ENCODE measurements at regions not wholly inside any gene's neighbourhood (a gene's known extent, or its start where the extent isn't known, plus 50 kb on each side); places are given as distances from the start of the nearest gene placed in this dataset.

DNA sequence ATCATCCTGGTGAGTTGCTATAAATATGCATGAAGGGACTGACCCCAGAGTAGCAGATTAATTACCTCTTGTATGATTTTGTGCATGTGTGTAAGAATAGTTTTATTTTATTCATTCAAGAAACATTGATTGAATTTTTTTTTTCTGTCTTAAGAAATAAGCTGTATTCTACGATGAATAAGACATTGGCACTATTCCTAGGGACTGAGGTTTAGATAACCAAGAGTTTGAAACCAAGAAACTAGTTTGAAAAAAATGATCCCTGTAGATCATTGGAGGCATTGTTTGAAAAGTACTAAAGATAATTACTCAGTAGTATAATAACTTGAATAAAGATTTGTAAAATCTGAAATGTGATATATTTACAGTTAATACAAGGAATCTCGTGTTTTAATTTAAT is 1086.9 kb downstream of the PCDH7 start:
- no peak overlapping the region for H2BK12ac ChIP-seq (ENCODE audit: insufficient read length, low read depth, low read length)
- H4K5ac ChIP-seq (ENCODE audit: insufficient read length, low read depth, low read length), result no peak overlapping the region
- H4K20me1 ChIP-seq (ENCODE audit: control insufficient read depth, insufficient read depth, insufficient read length), result no peaks in the 10 kb centered on the region
- no peak overlapping the region for H2AFZ ChIP-seq (ENCODE audit: low read length)
- no peak overlapping the region for H3K14ac ChIP-seq (ENCODE audit: insufficient read depth, low read length)
- no peak overlapping the region for H4K91ac ChIP-seq (ENCODE audit: insufficient read length, low read depth, low read length)
- Mint-ChIP-seq H3K27me3 (ENCODE audit: low read depth) (no peaks in the 10 kb centered on the region), H3K27ac (no peak overlapping the region), H3K36me3 (ENCODE audit: insufficient read depth in 1 of 3, low read depth in 3 of 3) (no peaks in the 10 kb centered on the region; a peak in 1 of 7 replicates), H3K4me3 (no peak overlapping the region), H3K9me3 (peaks cover 0 to 2% of the 10 kb centered on the region in 2 experiments; a peak in 2 of 5 replicates), H3K4me1 (no peaks in the 10 kb centered on the region)
- no peak overlapping the region for H2AK5ac ChIP-seq (ENCODE audit: insufficient read length, low read length)
- no peak overlapping the region for H2BK20ac ChIP-seq (ENCODE audit: low read depth, low read length, poor library complexity, severe bottlenecking)
- no peak overlapping the region for H3T11ph ChIP-seq (ENCODE audit: low read length)
- no CpG with 5 or more reads among the region's 2 CpGs for WGBS (ENCODE audit: extremely low coverage, insufficient read length, low lambda C conversion rate)
- no peak for DNase-seq
- no peak overlapping the region for H4K8ac ChIP-seq (replicated peaks; ENCODE audit: insufficient read length, low read depth, low read length)
- TF ChIP-seq, protein P1, sequence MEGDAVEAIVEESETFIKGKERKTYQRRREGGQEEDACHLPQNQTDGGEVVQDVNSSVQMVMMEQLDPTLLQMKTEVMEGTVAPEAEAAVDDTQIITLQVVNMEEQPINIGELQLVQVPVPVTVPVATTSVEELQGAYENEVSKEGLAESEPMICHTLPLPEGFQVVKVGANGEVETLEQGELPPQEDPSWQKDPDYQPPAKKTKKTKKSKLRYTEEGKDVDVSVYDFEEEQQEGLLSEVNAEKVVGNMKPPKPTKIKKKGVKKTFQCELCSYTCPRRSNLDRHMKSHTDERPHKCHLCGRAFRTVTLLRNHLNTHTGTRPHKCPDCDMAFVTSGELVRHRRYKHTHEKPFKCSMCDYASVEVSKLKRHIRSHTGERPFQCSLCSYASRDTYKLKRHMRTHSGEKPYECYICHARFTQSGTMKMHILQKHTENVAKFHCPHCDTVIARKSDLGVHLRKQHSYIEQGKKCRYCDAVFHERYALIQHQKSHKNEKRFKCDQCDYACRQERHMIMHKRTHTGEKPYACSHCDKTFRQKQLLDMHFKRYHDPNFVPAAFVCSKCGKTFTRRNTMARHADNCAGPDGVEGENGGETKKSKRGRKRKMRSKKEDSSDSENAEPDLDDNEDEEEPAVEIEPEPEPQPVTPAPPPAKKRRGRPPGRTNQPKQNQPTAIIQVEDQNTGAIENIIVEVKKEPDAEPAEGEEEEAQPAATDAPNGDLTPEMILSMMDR (conservative IDR thresholded peaks at IDR 0.05), result no peak
- no peak overlapping the region for H3K4me2 ChIP-seq (ENCODE audit: insufficient read depth, insufficient read length, low read length)
- no peak overlapping the region for H2BK15ac ChIP-seq (ENCODE audit: low read depth, low read length)
- no peaks in the 10 kb centered on the region for H3K4me1 ChIP-seq (ENCODE audit: insufficient read depth, low read length)
- H3K56ac ChIP-seq (ENCODE audit: insufficient read length, low read depth, low read length), result no peak overlapping the region
- no peaks in the 10 kb centered on the region for H3K27me3 ChIP-seq (ENCODE audit: insufficient read depth, low read length)
- H2BK120ac ChIP-seq (ENCODE audit: low read depth, low read length, poor library complexity, severe bottlenecking), result no peak overlapping the region
- no peaks in the 10 kb centered on the region for H3K79me1 ChIP-seq (ENCODE audit: insufficient read depth, low read depth, low read length, poor library complexity, severe bottlenecking)
- H3K79me2 ChIP-seq (ENCODE audit: insufficient read depth, low read length), result no peaks in the 10 kb centered on the region
- H3K4ac ChIP-seq (ENCODE audit: low read depth, low read length), result no peak overlapping the region
- no peak overlapping the region for H3K18ac ChIP-seq (ENCODE audit: insufficient read length, low read depth, low read length)
- H3K23ac ChIP-seq (ENCODE audit: insufficient read length, low read depth, low read length), result no peak overlapping the region
- H2BK5ac ChIP-seq (ENCODE audit: insufficient read length, low read length), result no peak overlapping the region
- no peak overlapping the region for H3K9ac ChIP-seq (ENCODE audit: extremely low read depth, insufficient read length, low read length)
- H3K27ac ChIP-seq (ENCODE audit: insufficient read length, low read depth, low read length), result no peak overlapping the region
- no peaks in the 10 kb centered on the region for H3K23me2 ChIP-seq (ENCODE audit: insufficient read length, low read depth, low read length, poor library complexity, severe bottlenecking)
- no peaks in the 10 kb centered on the region for H3K9me3 ChIP-seq (ENCODE audit: control insufficient read depth, low read depth, low read length)

All from H9 (cell line).